ENCODE measurements at regions not wholly inside any gene's neighbourhood (a gene's known extent, or its start where the extent isn't known, plus 50 kb on each side); places are given as distances from the start of the nearest gene placed in this dataset.
"Not testable (repeated sequence)": the region's sequence is repeated elsewhere in the genome, so short reads cannot be mapped to it uniquely, and the experiment has no call there.

DNA sequence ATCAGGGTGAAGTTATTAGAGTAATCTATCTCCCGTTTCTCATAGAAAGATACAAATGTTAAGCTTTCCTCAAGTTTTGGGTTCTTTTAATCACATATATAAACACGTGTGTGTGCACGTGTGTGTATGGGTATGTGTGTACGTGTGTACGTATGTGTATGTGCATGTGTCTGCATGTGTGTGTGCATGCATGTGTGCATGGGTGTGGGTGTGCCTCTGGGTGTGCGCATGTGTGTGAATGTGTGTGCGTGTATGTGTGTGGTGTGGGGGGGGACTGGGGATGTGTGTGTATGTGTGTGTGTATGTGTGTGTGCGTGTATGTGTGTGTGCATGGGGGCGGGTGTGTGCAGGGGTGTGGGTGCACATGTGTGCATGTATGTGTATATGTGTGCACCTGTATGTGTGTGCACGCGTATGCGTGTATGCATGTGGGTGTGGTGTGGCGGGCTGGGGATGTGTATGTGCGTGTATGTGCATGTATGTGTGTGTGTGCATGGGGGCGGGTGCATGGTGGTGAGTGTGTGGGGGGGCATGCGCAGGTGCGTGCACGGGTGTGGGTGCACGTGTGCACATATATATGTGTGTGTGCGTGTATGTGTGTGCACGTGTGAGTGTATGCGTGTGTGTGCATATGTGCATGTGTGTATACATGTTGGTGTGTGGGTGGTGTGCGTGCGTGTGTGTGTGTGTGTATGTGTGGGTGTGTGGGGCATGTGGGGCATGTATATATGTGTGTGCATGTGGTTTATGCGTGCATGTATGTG, 304.0 kb downstream of the MBD2 start:
- no peak for DNase-seq (ENCODE audit: low spot score)

DNA sequence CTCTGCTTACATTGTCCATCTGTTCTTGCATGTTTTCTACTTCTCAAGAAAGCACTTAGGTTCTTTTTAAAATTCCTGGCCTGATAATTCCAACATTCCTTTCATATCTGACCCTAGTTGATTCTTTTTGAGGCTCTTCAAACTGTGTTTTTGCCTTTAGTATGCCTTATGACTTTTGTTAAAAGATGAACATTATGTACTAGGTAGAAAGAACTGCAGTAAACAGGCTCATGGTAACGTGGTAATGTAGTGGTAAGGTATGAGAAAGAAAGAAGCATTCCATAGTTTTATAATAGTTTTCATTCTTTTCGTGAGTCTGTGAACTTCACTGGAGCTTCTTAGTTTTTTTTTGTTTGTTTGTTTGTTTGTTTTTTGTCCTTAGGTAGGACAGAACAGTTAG, 306.4 kb downstream of the MBD2 start:
- DNase-seq (ENCODE audit: low spot score): no peak

DNA sequence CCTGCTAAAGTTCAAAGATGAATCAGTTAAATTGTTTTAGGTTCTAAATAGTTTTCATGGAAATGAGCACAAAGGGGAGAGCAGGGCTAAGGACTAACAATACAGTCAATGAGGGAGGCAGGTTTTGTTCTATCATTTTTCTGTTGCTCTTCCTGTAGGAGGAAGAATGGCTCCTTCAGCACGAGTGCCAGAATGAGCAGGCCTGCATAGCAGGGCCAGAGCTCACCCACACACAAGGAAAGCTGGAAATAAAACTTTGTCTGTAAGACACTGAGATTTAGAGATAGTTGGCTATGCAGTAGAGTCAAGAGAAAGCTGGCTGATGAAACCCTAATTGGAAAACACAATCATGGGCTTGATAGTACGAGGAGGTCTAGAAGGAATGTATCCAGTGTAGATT, 313.3 kb downstream of the MBD2 start:
- no peak for DNase-seq (ENCODE audit: low spot score)

DNA sequence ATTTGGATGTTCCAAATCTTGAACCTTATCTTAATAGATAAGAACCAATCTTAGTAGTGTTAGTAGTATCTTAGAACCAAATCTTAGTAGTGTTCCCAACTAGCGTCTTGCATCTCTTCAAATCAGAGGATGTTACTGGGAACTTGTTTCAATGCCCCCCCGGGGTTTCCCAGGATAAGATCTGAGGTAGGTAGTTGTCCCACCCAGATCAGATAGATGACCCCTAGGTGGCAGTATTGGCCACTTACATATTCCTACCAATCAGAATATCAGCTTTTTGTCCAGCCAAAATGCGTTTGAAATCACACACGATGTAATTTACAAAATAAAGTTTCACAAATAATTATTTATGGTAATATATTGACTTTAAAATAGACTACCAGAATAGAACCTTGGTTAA, 314.8 kb downstream of the MBD2 start:
- peak; percentile 34 for DNase-seq (ENCODE audit: low spot score)

DNA sequence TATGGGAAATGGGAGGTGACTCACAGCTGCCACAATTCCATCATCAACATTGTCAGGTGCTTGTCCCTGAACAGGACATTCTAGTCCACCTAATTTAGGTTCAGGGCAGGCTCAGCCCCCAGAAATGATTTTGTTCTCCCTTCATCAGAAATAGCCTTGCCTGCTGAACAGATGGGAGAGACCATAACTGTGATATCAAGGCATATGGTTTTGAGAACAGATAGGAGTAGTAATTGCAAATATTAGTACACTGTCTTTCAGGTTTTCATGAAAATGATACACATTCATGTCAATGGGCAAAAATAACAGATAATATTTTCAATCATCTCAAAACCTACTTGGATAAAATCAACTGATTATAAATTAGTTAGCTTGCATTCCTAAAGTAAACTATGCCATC, 316.5 kb downstream of the MBD2 start:
- no peak for DNase-seq (ENCODE audit: low spot score)

DNA sequence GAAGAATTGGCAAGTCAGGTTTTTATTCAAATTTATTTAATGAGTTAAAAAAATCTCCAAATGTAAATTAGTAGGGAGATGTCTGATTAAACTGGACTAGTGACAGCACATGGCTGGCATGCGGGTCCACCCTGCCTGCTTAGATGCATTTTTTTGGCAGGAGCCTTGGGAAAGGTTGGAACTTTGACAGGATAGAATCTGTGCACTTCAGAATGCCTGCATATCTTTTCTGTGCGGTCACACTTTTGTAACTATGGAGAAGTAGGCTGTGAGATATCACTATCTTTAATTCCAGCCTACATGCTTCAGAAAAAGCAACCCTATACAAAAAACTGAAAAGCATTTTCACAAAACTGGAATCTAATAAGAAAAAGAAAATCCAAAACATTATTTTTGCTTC, 317.8 kb downstream of the MBD2 start:
- no peak for DNase-seq (ENCODE audit: low spot score)

DNA sequence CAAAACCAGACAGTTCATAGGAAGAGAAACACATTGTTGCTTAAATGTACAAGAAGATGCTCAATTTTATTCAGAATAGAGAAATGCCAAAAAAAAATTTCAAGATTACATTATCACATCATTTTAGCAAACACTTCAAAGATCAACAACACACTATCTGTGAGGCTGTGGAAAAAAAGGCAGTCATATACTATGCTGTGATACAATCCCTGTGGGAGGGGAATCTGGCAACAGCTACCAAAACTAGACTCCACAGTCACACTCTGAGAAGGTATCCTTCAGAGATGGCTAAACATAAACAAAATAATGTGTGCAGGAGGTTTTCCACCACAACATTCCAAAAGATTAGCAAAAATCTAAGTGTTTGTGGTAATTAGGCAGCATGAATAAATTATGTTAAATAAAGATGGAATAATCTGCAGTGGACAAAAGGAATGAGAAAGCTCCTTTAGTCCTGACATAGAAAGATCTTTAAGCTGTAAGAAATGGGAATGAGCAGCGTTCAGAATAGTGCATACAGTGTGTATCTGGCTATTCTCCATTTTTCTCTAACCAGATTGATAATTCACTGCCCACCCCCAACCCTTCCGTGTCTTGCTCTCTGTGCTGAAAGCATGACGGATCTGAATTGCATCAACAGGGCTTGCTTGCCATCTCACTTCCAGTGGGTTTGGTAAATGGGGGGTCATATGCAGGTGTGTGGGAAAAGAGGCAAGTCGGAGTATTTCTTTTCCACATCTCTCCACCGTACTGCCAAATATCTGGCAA, 329.6 kb downstream of the MBD2 start:
- no peak for DNase-seq (ENCODE audit: low spot score)

DNA sequence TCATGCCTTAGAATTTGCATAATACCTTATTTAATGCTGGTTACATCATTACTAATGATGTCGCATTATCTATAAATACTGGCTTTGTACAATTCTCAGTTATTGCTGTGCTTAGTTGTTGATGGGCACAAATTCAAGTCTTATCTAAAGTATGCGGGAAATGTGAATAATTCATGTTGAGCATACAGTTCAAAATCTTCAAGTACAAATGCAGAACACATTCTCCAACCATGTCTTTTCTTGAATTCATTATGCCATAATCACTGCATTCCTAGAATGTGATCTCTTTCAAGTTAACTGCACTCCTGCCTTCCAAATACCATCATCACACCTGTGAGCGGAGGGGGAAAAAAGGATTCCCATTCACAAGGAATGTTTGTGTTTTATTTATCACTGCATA, 337.0 kb downstream of the MBD2 start:
- DNase-seq (ENCODE audit: low spot score): no peak

DNA sequence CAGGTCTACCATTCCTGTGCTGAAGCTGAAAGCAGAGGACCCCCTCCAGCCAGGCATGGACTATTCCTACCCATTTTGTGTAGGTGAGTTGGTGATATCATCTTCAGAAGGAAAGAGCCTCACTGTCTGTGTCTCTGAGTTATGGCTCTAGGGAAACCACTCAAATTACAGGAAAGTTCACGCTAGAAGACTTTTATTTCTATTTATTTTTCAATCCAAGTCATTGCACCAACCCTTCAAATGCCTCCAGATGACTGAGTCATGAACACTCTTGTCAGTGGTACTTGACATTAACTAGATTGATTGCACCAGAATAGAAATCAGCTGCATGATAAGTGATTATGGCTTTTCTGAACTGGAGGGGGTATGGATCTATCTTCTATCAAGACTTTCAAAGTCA, 338.4 kb downstream of the MBD2 start:
- DNase-seq (ENCODE audit: low spot score): no peak

DNA sequence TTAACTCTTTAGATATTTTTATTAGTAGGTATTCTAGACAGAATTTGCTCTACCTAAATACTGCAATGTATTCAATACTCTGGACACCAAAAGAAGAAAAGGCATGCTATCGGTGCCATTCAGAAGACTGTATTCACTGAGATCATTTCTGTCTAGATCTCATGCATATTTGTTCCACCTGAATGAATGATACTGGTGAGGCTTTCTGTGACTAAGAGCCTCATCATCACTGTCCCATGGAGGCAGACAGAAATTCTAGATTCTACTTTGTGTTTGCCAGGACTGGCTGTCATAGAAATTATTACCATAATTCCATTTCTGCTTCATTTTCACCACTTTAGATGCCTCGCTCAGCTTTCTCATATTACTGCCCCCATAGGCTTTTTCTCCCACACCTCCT, 340.7 kb downstream of the MBD2 start:
- no peak for DNase-seq (ENCODE audit: low spot score)

DNA sequence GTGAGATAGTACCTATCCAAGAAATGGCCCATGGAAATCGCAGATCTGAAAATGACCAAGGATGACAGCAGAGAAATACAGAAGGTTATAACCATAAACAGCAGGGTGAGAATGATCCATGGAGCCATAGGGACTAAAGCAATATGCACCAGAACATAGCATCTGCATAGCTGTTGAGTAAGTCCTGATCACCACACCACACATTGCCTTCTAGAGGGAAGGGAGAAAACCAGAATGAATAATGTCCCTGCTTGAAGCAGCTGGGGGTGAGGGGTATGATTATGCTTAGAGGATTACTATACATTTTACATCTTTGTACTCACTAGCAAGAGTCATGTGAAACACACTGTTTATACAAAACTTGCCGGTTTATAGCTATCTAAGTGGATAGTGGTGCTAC, 350.4 kb downstream of the MBD2 start:
- DNase-seq (ENCODE audit: low spot score): no peak

DNA sequence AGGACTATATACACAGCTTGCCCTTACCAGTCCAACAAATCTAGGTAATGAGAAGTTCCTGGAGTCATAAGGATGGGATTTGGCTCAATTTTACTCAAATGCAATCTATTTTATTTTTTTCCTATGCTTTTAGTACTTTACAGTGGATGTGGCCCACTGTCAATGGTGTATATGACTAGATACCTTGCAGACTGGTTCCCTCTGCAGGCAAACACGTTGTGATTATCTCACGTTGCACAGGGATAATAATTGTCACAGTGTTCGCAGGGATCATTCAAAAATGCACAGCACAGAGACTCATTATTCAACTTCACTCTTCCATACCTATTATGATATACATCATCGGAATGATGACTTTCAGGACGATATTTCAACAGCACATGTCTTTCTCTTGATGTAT, 359.7 kb downstream of the MBD2 start:
- no peak for DNase-seq (ENCODE audit: low spot score)

DNA sequence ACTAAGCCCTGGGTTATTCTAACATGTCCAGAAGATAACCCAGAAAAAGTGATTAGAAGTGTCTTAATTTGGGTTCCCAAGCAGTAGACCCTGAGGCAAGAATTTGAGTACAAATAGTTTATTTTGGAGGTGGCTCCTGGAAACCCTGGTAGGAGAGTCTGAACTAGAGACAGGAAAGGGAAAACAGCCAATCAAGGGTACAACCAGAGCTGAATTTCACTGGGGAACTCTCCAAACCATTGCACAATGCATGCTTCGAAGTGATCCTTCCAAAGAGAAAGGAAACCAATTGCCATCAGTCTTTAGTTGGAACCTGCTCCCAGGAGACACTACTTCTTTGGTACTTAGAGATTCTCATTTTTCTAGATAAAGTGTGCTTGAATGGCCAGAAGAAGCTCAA, 361.5 kb downstream of the MBD2 start:
- no peak for DNase-seq (ENCODE audit: low spot score)

DNA sequence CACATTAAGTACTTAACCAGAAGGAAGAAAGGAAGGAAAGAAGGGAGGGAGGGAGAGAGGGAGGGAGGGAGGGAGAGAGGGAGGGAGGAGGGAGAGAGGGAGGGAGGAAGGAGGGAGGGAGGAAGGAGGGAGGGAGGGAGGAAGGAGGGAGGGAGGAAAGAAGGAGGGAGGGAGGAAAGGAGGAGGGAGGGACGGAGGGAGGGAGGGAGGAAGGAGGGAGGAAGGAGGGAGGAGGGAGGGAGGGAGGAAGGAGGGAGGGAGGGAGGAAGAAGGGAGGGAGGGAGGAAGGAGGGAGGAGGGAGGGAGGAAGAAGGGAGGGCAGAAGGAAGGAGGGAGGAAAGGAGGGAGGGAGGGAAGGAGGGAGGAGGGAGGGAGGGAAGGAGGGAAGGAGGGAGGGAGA, 363.3 kb downstream of the MBD2 start:
- no peak for DNase-seq (ENCODE audit: low spot score)

DNA sequence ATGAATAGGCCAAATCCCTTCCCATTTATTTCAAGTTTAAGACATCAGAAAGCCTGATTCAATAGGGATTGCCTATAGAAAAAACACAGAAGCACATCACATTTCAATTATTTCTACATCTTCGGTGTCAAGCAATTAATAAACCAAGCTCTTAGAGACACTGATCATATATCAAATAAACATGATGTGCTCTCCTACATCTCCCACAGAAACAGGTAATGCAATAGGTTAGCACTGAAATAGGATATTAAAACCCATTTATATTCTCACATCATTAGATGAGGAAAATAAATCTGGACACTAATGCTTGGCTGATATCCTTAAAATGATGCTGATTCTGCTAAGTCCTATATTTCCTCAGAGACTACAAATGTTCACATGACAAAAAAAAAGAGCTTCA, 364.7 kb downstream of the MBD2 start:
- DNase-seq (ENCODE audit: low spot score): no peak

DNA sequence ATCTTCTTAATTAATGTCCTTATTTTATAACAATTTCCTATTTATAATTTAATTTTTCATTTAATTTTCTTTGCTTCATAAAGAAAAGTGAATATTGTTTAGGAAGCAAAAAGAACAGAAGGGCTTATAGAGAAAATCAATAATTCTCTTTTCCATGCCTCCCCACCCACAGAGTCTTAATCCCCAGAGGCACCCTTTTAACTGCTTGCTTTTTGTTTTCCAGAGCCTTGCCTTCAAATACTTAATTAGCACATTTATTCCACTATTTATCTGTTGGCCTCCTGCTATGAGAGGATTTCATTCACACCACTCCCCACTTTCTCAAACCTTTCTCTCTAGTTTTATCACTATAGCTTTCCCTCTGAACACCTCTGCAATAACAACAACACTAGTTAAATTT, 373.6 kb downstream of the MBD2 start:
- no peak for DNase-seq (ENCODE audit: low spot score)

DNA sequence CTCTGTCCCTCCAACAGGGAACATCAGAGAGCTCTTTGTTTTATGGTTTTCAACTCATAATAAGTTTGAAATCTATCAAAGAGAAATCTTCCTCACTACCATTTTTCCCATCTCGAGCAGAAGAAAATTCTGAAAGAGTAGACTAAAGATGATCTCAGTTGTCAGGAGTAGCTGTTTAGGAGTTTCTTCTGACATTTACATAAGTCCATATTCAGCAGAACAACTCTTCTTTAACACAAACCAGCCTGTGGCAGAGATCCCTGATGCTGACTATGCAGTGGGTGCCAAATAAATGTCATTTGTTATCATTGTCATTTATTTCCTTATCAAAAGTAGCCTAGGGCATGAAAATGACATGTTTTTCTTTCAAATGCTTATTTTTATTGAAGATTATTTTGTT, 380.7 kb downstream of the MBD2 start:
- no peak for DNase-seq (ENCODE audit: low spot score)

DNA sequence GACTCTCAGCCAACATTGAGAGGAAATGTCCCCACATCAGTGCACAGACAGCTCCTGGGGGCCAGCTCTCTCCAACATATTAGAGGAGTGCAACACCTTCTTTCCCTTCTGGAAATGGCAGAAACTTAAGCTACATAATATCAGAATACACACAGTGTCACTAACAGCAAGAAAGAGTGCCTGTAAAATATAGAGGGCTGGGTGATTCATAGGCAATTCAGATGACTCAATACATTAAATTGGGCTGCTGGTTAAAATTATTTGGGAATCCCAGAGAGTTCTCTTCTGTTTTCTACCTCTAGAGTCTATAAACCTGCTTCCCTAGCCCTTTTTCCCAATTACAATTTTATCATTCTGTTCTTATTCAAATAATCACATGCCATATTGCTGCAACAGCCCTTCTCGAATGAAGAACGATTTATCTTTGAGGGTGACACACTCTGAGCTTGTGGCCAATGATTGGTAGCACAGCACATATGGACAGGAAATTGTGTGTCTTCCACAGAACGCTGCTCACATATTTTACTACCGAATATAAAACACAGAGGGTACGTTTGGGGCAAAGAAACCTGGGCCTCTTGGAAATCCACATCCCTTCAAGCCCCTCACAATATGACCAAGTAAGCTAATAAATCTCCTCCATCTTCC, 381.2 kb downstream of the MBD2 start:
- DNase-seq (ENCODE audit: low spot score): no peak

DNA sequence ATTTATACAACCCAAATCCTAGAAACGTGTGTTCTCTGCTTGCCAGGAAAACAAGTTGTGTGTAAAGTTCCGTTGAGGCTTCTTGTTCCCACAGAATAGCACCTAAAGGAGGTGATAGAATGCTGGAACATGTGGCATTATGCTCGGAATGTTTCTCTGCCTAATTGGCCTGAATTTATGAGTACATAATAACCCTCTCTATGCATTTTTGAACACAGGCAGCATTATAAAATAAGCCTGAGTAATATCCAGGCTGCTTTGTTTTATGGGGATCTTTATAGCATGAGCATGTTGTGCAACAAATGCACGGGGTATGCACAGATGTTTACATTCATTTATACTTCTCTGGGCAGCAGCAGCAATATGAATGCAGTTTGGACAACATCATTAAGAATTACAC, 385.7 kb downstream of the MBD2 start:
- no peak for DNase-seq (ENCODE audit: low spot score)

DNA sequence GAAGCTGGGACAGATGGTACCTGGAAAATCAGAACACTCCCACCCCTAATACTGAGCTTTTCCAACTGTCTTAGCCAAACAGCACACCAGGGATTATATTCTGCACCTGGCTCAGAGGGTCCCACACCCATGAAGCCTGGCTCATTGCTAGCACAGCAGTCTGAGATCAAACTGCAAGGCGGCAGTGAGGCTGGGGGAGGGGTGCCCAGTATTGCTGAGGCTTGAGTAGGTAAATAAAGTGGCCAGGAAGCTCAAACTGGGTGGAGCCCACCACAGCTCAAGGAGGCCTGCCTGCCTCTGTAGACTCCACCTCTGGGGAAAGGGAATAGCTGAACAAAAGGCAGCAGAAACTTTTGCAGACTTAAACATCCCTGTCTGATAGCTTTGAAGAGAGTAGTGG, 403.3 kb downstream of the MBD2 start:
- not testable (repeated sequence) for DNase-seq (ENCODE audit: low spot score)

DNA sequence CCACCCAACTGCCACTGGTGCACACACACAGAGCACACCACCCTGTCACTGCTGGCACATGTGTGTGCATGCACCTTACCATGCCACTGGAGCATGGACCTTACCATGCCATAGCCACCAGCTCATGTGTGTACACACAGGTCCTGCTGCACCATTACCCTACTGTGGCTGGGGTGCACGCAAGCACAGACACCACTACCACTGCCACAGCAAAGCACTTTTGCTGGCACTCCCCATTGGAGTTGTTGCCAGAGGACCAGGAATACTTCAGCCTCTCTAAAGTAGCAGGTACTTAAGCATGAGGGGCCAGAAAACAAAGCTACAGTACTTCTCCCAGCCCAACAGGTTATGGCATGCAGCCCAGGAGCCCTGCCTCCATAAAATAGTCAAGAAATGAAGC, 404.8 kb downstream of the MBD2 start:
- DNase-seq (ENCODE audit: low spot score): no peak

DNA sequence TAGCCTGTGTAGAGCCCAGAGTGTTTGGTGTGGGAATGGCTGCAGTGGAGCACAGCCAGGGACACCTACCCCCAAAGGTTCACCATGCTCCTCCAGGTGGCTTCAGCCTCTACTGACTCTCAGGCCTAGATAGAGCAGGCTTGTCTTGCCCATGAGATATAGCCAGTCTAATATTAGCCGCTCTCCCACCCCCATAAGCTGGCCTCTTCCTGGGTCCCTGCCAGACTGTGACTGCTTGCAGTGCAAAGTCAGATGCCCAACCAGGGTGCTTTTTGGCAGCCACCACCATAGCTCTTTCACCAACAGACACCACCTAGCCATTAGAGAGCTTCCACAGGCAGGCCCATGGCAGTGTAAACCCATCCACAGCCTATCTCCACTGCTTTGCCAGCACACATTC, 405.3 kb downstream of the MBD2 start:
- DNase-seq (ENCODE audit: low spot score): no peak

All from LoVo (cell line).